GM20431 (cell line): ENCODE measurements at regions not wholly inside any gene's neighbourhood (a gene's known extent, or its start where the extent isn't known, plus 50 kb on each side); places are given as distances from the start of the nearest gene placed in this dataset.
"Not testable (repeated sequence)": the region's sequence is repeated elsewhere in the genome, so short reads cannot be mapped to it uniquely, and the experiment has no call there.

Experiments
- in situ Hi-C: fragments of 300-500 bp; cut with MseI, MboI; formaldehyde crosslinking; loops from one replicate; pipeline ENCODE4 v1.15.0; 2020; ENCODE audit warnings: low sequenced_read_pairs; ENCODE audit not compliant: unreplicated experiment

DNA sequence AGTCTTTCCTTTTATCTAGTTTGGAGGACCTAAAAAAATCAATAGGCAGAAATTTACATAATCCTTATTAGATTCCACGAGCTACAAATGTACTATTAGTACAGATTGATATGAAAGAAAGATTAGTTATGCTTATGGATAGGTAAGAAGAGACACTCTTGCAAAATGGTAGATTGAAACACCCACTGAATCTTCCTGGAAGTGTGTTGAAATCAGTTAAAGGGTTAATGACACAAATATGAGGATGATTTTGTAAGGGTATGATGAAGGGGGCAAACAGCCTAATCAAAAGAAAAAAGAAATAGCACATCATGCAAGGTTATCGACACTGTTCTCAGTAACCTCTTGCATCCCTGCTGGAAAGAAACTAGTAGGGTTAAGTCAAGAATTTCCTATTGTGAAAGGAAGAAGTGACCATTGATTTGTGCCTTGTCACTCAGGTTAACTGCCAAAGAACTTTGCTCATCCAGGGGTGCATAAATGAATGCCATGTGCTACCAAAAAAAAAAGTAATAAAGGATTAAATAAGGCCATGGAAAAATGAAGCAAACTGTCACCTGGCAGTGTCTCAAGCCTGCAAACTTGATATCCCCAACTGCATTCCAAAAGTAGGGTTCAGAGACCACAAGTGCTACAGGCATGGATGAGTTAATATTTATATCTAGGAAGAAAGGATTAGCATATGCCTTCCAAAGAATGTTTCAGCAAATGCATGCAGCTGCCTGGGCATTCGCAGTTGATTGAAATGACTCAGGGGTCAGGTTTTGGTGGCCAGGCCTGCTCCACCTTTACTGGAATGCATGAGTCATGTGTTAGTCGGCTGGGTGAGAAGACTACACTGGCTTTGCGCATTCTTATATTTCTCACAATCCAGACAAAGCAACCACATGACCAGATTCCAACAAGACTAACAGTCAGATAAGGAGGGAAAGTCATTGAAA, 78.3 kb upstream of the ATXN3L start:
- in situ Hi-C loops = no loop called here

DNA sequence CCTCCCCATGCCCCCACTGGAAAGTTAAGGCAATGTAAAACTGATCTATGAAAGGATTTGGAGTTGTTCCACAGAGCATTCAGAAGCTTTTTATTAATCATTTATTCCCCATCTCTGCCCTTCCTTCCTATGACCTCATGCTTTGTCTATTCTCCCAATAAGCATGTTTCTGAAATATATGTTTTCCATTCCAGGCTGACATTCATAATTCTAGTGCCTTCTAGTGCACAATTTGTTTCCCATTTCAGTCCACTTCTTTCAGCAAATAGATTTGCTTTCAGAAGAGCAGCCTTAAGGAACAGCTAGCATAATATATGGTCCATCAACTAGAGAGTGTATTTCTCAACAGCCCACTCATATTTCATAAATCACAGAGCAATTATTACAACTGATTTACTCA, 77.1 kb upstream of the ATXN3L start:
- in situ Hi-C loops = no loop called here

- in situ Hi-C loops = no loop called here
Observed at GRCh38 chrX:13389501-13389900, 69.6 kb upstream of the ATXN3L start.

GRCh38 chrX:13387666-13388494, 68.0 kb upstream of the ATXN3L start:
- in situ Hi-C loops = no loop called here

- in situ Hi-C loops = no loop called here
Observed at GRCh38 chrX:13386636-13387035, 66.8 kb upstream of the ATXN3L start.

DNA sequence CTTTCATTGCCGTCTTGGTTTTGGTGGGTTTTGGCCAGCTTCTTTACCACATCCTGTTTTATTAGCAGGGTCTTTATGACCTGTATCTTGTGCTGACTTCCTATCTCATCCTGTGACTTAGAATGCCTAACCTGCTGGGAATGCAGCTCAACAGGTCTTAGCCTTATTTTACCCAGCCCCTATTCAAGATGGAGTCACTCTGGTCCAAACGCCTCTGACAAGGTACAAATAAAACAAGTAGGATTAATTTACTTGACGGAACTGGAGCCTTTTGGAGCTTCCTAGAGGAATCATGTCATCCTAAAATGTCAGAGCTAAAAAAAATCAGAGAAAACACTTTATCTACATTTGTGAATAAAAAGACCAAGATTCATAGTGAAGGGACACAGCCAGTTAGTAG, 66.2 kb upstream of the ATXN3L start:
- in situ Hi-C loops = no loop called here

GRCh38 chrX:13383907-13384306, 64.1 kb upstream of the ATXN3L start:
- in situ Hi-C loops = no loop called here

- in situ Hi-C loops = no loop called here
Observed at GRCh38 chrX:13381514-13381913, 61.7 kb upstream of the ATXN3L start.

DNA sequence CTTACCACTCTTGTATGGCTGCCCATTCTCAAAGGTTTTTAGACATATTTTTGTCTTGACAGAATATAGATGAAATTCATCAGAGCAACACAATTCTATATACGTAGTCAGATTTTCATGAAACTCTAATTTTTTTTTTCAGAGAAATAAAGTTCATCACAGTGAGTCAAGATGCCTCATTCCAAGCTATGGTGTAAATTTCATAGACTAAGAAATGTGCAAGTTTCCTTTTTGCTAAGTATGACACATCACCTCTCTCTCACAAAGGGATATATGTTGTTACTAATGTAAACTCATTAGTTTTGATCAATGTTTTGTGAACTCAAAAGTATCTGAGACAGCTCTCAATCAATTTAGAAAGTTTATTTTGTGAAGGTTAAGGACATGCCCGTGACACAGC, 60.4 kb upstream of the ATXN3L start:
- in situ Hi-C loops = no loop called here

DNA sequence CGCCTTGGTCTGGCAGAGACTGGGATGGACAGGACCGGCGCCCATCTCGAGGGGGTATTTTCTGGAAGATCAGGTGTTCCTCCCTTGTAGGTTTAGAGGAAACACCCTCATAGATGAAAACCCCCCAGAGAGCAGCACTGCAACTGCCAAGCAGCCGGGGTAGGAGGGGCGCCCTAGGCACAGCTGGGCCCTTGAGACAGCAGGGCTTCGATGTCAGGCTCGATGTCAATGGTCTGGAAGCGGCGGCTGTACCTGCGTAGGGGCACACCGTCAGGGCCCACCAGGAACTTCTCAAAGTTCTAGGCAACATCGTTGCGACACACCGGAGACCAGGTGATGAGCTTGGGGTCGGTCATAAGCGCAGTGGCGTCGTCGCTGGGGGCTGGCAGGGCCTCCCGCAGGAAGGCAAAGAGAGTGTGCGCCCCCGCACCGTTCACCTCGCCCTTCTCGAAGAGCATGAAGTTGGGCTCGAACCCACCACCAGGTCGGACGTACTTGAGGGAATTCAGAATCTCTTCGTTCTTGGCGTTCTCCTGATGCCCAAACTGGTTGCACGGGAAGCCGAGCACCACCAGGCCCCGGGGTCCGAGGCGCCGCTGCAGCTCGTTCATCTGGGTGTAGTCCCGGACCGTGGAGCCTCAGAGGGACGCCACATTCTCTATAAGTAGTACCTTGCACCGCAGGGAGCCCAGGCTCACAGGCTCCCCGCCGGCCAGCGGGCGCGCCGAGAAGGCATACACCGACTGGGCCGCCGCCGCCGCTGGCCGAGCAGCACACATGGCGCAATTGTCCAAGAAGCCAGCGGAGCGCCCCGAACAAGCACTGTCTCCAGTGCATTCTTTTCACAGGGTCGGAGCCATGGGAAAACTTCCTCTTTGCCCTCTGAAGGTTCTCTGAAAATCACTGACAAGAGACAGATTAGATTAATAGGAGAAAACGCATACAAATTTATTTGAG, 59.0 kb upstream of the ATXN3L start:
- in situ Hi-C loops = not testable (repeated sequence)

DNA sequence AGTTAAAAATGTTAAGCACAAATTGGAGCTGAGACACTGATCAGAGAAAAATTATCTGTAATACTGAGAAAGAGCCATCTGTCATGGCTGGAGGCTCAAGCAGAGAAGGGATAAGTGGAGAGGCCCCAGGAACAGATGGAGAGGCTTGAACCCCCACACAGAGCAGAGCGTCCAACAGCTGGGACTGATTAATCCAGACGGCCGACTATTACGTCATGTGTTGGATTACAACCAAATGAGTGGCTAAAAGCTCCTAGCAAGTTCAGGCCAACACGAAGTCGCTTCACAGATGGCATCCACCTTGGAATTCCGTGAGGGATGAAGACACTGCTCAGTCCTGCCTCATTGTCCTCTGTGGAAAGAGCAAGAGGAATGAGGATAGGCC, 57.7 kb upstream of the ATXN3L start:
- in situ Hi-C loops = no loop called here

GRCh38 chrX:13376857-13377549, 57.1 kb upstream of the ATXN3L start:
- in situ Hi-C loops = no loop called here

GRCh38 chrX:13375596-13375995, 55.7 kb upstream of the ATXN3L start:
- in situ Hi-C loops = not testable (repeated sequence)

DNA sequence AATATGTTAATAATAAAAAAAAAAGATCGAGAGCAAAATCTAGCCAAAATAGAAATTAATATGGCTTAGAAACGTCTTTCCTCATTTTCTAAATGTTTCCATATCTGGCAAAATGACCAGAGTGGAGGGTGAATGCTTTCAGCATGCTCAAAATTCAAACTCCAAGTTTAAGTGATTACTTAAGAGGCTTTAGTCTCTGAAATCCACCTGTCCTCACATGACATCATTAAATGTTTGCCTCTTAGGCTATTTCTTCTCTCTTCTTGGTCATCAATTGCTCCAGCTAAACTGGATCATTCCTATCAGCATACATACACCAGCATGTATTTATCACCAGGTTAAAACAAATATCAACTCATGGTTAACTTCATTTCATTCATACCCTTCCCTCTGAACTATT, 54.5 kb upstream of the ATXN3L start:
- in situ Hi-C loops = no loop called here

DNA sequence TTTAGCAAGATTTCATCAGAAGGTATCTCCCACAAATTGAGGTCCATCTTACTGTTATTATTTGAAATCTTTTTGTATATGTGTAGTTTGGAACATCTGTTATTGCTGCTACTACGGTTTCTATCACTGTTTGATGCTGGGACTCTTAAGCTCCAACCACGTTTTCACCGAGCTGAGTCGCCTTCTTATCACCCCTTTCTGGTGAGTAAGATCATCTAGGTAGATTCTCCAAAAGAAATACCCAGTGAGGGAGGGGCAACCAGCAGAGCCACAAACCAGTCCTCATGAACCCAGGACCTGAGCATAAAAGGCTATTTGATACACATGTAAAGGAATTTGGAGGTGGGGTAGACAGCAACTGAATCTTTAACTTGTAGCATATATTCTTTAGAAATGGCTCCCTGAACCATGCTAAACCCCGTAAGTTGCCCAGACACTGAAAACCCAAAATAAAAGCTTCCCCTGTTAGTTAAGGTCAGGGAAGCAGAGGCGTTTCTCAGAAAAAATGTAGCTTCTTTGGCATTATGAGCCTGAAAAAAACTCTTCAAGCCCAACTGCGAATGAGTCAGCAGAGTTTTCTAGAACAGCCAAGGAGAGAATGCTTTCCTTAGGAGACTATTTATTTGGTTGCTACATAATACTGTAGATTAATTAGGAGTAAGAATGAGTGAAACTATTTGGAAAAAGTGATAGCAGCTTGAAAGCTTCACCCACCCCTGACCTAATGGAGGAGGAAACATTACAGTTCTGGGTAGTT, 53.8 kb upstream of the ATXN3L start:
- in situ Hi-C loops = no loop called here

DNA sequence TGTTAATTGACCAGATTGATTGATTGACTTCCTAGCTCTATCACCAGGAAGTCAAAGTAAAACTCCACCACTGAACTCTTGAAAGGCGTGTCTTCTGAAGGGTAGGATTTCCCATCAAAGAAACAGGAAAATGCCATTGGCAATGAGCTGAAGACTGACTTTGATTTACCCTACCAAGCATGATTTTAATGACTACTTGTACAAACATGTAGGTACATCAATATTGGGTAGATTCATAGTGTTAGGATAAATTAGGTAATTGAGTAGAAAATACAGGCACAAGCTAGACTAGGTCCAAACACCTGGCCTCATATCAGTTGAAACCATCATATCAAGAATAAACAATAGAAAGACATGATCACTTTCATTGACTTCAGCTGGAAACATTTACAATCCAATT, 53.2 kb upstream of the ATXN3L start:
- in situ Hi-C loops = no loop called here

DNA sequence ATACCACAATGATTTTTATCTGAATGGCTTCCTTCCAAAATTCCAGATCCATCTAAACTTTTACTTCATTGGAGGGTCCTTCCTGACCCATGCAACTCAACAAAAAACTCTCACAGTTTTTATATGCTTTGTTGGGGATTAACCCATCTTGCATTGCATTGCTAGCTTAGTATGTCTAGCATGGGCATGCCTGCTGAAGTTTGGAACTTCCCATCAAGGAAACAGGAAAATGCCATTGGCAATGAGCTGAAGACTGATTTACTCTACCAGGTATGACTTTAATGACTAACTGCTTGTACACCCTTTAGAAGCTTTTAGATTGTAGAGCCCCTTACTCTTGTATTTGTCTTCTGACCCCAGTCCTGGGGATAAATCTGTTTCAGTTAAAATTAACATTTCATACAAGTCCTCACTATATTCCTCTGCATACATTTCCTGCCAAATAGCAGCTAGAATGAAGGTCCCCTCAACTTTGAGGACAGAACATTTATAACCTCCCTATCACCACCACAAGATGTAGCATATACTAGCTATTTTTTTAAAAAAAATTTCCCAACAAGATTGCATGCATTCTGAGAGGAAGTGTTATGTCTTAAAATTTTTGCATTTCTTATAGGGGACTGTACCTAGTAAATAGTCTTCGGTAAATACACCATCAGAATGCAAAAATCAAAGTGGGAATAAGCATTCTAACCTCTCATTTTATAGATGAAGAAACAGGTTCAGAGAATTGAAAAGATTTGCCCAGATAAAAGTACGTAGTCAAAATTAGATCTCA, 52.5 kb upstream of the ATXN3L start:
- in situ Hi-C loops = no loop called here

DNA sequence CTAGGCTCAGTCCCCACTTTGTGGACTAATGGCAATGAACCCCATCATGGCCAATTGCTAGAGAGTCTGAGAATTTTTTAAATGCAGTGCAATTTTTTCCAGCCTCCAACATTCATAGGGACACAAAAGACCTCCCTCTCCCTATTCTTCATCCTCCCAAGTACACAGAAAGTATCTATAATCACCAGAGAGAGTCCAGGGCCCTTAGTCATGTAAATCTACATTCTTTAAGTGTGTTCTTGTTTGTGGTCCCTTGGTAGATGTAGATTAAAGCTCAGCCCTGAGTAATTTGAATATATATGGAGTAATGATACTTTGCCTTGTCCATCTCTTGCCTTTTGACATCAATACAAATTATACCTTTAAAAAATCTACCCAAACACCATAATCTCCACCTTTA, 51.3 kb upstream of the ATXN3L start:
- in situ Hi-C loops = no loop called here
